BE2C (cell line): ENCODE measurements at regions not wholly inside any gene's neighbourhood (a gene's known extent, or its start where the extent isn't known, plus 50 kb on each side); places are given as distances from the start of the nearest gene placed in this dataset.
"Not testable (repeated sequence)": the region's sequence is repeated elsewhere in the genome, so short reads cannot be mapped to it uniquely, and the experiment has no call there.

Experiments used
- DNase-seq: peaks from one replicate; pipeline ENCODE4 v3.0.0-alpha.2; 2020
- H3K27me3 ChIP-seq: fragments of 250-450 bp; sonication (Bioruptor Pico); 2 replicates; pipeline ENCODE4 v1.5.1; 2020; ENCODE audit warnings: mild to moderate bottlenecking
- H3K36me3 ChIP-seq: fragments of 250-450 bp; sonication (Bioruptor Pico); 2 replicates; pipeline ENCODE4 v1.5.1; 2020; ENCODE audit warnings: mild to moderate bottlenecking
- H3K4me1 ChIP-seq: fragments of 250-450 bp; sonication (Bioruptor Pico); 2 replicates; pipeline ENCODE4 v1.5.1; 2020
- H3K4me3 ChIP-seq: 2 replicates; pipeline ENCODE4 v1.5.1; 2011; ENCODE audit warnings: low read depth, low read length
- H3K9me3 ChIP-seq: fragments of 250-450 bp; sonication (Bioruptor Pico); 2 replicates; pipeline ENCODE4 v1.5.1; 2020
- CTCF ChIP-seq: IDR thresholded peaks from 2 replicates; pipeline ENCODE4 v1.5.1; 2012; ENCODE audit warnings: mild to moderate bottlenecking, low read depth, low read length

- no peak for DNase-seq
- no peak for TF ChIP-seq CTCF
- no peak overlapping the region for H3K4me3 ChIP-seq
- no peaks in the 10 kb centered on the region for H3K9me3 ChIP-seq
- no peaks in the 10 kb centered on the region for H3K27me3 ChIP-seq
- H3K4me1 ChIP-seq = no peaks in the 10 kb centered on the region
- H3K36me3 ChIP-seq = no peaks in the 10 kb centered on the region
Measured at GRCh38 chr2:94767336-94767735, 103.9 kb upstream of the TEKT4 start.

- Histone ChIP-seq H3K36me3 (no peaks in the 10 kb centered on the region), H3K4me3 (no peak overlapping the region), H3K27me3 (no peaks in the 10 kb centered on the region), H3K4me1 (no peaks in the 10 kb centered on the region), H3K9me3 (no peaks in the 10 kb centered on the region)
- no peak for DNase-seq
- TF ChIP-seq CTCF = no peak
Measured at GRCh38 chr2:94769733-94770132, 101.5 kb upstream of the TEKT4 start.

GRCh38 chr2:94774851-94775250 lies 96.4 kb upstream of the TEKT4 start:
- Histone ChIP-seq H3K27me3 (no peaks in the 10 kb centered on the region), H3K9me3 (no peaks in the 10 kb centered on the region)

GRCh38 chr2:94776036-94776435 lies 95.2 kb upstream of the TEKT4 start:
- no peak overlapping the region for H3K4me3 ChIP-seq
- no peaks in the 10 kb centered on the region for H3K4me1 ChIP-seq
- no peaks in the 10 kb centered on the region for H3K9me3 ChIP-seq
- DNase-seq = no peak
- H3K36me3 ChIP-seq = no peaks in the 10 kb centered on the region
- no peaks in the 10 kb centered on the region for H3K27me3 ChIP-seq
- TF ChIP-seq CTCF = no peak

More at GRCh38 chr2:94774851-94775250, 96.4 kb upstream of the TEKT4 start:
- no peaks in the 10 kb centered on the region for H3K4me1 ChIP-seq
- no peak for TF ChIP-seq CTCF
- H3K36me3 ChIP-seq = no peaks in the 10 kb centered on the region
- H3K4me3 ChIP-seq = no peak overlapping the region
- no peak for DNase-seq

- not testable (repeated sequence) for H3K9me3 ChIP-seq, H3K4me3 ChIP-seq, H3K36me3 ChIP-seq, H3K27me3 ChIP-seq, DNase-seq, H3K4me1 ChIP-seq
Measured at GRCh38 chr2:94785105-94785504, 86.1 kb upstream of the TEKT4 start.

- H3K27me3 ChIP-seq, H3K4me3 ChIP-seq, H3K4me1 ChIP-seq, DNase-seq, H3K9me3 ChIP-seq, H3K36me3 ChIP-seq: not testable (repeated sequence)
Measured at GRCh38 chr2:94786424-94786823, 84.8 kb upstream of the TEKT4 start.

- H3K4me1 ChIP-seq, H3K27me3 ChIP-seq, H3K36me3 ChIP-seq, H3K9me3 ChIP-seq, H3K4me3 ChIP-seq, DNase-seq: not testable (repeated sequence)
Measured at GRCh38 chr2:94790169-94790568, 81.1 kb upstream of the TEKT4 start.

- H3K27me3 ChIP-seq, H3K4me1 ChIP-seq, H3K9me3 ChIP-seq, H3K4me3 ChIP-seq, H3K36me3 ChIP-seq, DNase-seq: not testable (repeated sequence)
Measured at GRCh38 chr2:94797235-94797634, 74.0 kb upstream of the TEKT4 start.
